ENCODE measurements at regions not wholly inside any gene's neighbourhood (a gene's known extent, or its start where the extent isn't known, plus 50 kb on each side); places are given as distances from the start of the nearest gene placed in this dataset.

GRCh38 chr13:99798756-99799155, 172.8 kb downstream of the ZIC5 start:
- H3K9me3 ChIP-seq (ENCODE audit: control insufficient read depth, low read length, poor library complexity, severe bottlenecking): no peaks in the 10 kb centered on the region
- no peak overlapping the region for H3K27ac Mint-ChIP-seq
- no peaks in the 10 kb centered on the region for H3K4me1 Mint-ChIP-seq
- H3K36me3 Mint-ChIP-seq (ENCODE audit: low read depth): peaks cover 3% of the 10 kb centered on the region
- H3K4me3 Mint-ChIP-seq: no peak overlapping the region
- H3K27me3 Mint-ChIP-seq: no peaks in the 10 kb centered on the region
- DNase-seq (no peak), ATAC-seq (no peak)

- H3K4me1 Mint-ChIP-seq: no peaks in the 10 kb centered on the region
- H3K27ac Mint-ChIP-seq: no peak overlapping the region
- ATAC-seq: no peak
- no peak overlapping the region for H3K4me3 Mint-ChIP-seq
- peaks cover under 1% of the 10 kb centered on the region for H3K36me3 Mint-ChIP-seq (ENCODE audit: low read depth)
- H3K27me3 Mint-ChIP-seq: no peaks in the 10 kb centered on the region
- DNase-seq: no peak
- no peaks in the 10 kb centered on the region for H3K9me3 ChIP-seq (ENCODE audit: control insufficient read depth, low read length, poor library complexity, severe bottlenecking)
These were observed 173.9 kb downstream of the ZIC5 start for GRCh38 chr13:99797691-99798090.

- no peaks in the 10 kb centered on the region for H3K4me1 Mint-ChIP-seq
- ATAC-seq: no peak
- H3K9me3 ChIP-seq (ENCODE audit: control insufficient read depth, low read length, poor library complexity, severe bottlenecking): no peaks in the 10 kb centered on the region
- H3K27ac Mint-ChIP-seq: no peak overlapping the region
- no peak overlapping the region for H3K4me3 Mint-ChIP-seq
- H3K36me3 Mint-ChIP-seq (ENCODE audit: low read depth): no peaks in the 10 kb centered on the region
- DNase-seq: no peak
- no peaks in the 10 kb centered on the region for H3K27me3 Mint-ChIP-seq
These were observed 175.3 kb downstream of the ZIC5 start for GRCh38 chr13:99796175-99796819.

GRCh38 chr13:99792079-99792921, 179.3 kb downstream of the ZIC5 start:
- H3K27ac Mint-ChIP-seq: no peak overlapping the region
- no peaks in the 10 kb centered on the region for H3K4me1 Mint-ChIP-seq
- DNase-seq: no peak
- ATAC-seq: no peak
- no peak overlapping the region for H3K4me3 Mint-ChIP-seq
- H3K27me3 Mint-ChIP-seq: no peaks in the 10 kb centered on the region
- H3K9me3 ChIP-seq (ENCODE audit: control insufficient read depth, low read length, poor library complexity, severe bottlenecking): no peaks in the 10 kb centered on the region
- peaks cover 3% of the 10 kb centered on the region for H3K36me3 Mint-ChIP-seq (ENCODE audit: low read depth)

GRCh38 chr13:99782669-99783068, 188.9 kb downstream of the ZIC5 start:
- DNase-seq: no peak
- no peak for ATAC-seq
- Mint-ChIP-seq H3K4me3 (no peak overlapping the region), H3K27ac (no peak overlapping the region), H3K27me3 (no peaks in the 10 kb centered on the region), H3K4me1 (no peaks in the 10 kb centered on the region), H3K36me3 (ENCODE audit: low read depth) (peaks cover 3% of the 10 kb centered on the region)
- H3K9me3 ChIP-seq (ENCODE audit: control insufficient read depth, low read length, poor library complexity, severe bottlenecking): no peaks in the 10 kb centered on the region

GRCh38 chr13:99778500-99778899, 193.1 kb downstream of the ZIC5 start:
- no peak overlapping the region for H3K27ac Mint-ChIP-seq
- H3K4me3 Mint-ChIP-seq: no peak overlapping the region
- peaks cover 3% of the 10 kb centered on the region for H3K36me3 Mint-ChIP-seq (ENCODE audit: low read depth)
- H3K4me1 Mint-ChIP-seq: no peaks in the 10 kb centered on the region
- DNase-seq (no peak), ATAC-seq (no peak)
- no peaks in the 10 kb centered on the region for H3K27me3 Mint-ChIP-seq
- no peaks in the 10 kb centered on the region for H3K9me3 ChIP-seq (ENCODE audit: control insufficient read depth, low read length, poor library complexity, severe bottlenecking)

GRCh38 chr13:99777873-99778272, 193.7 kb downstream of the ZIC5 start:
- no peaks in the 10 kb centered on the region for H3K4me1 Mint-ChIP-seq
- H3K27me3 Mint-ChIP-seq: no peaks in the 10 kb centered on the region
- ATAC-seq (no peak), DNase-seq (no peak)
- H3K9me3 ChIP-seq (ENCODE audit: control insufficient read depth, low read length, poor library complexity, severe bottlenecking): no peaks in the 10 kb centered on the region
- H3K27ac Mint-ChIP-seq: peak overlapping the region; percentile 8
- H3K4me3 Mint-ChIP-seq: no peak overlapping the region
- H3K36me3 Mint-ChIP-seq (ENCODE audit: low read depth): peaks cover 3% of the 10 kb centered on the region

- DNase-seq (no peak), ATAC-seq (no peak)
- no peaks in the 10 kb centered on the region for H3K36me3 Mint-ChIP-seq (ENCODE audit: low read depth)
- no peak overlapping the region for H3K27ac Mint-ChIP-seq
- H3K27me3 Mint-ChIP-seq: no peaks in the 10 kb centered on the region
- H3K4me3 Mint-ChIP-seq: no peak overlapping the region
- H3K4me1 Mint-ChIP-seq: no peaks in the 10 kb centered on the region
- no peaks in the 10 kb centered on the region for H3K9me3 ChIP-seq (ENCODE audit: control insufficient read depth, low read length, poor library complexity, severe bottlenecking)
These were observed 196.9 kb downstream of the ZIC5 start for GRCh38 chr13:99774644-99775043.

- H3K27me3 Mint-ChIP-seq: no peaks in the 10 kb centered on the region
- no peak for DNase-seq
- peaks cover 11% of the 10 kb centered on the region for H3K9me3 ChIP-seq (ENCODE audit: control insufficient read depth, low read length, poor library complexity, severe bottlenecking)
- ATAC-seq: no peak
- no peaks in the 10 kb centered on the region for H3K36me3 Mint-ChIP-seq (ENCODE audit: low read depth)
- no peak overlapping the region for H3K27ac Mint-ChIP-seq
- no peaks in the 10 kb centered on the region for H3K4me1 Mint-ChIP-seq
- no peak overlapping the region for H3K4me3 Mint-ChIP-seq
These were observed 202.6 kb downstream of the ZIC5 start for GRCh38 chr13:99768986-99769385.

GRCh38 chr13:99766641-99767045, 204.9 kb downstream of the ZIC5 start:
- ATAC-seq: no peak
- DNase-seq: no peak
- Mint-ChIP-seq H3K27me3 (no peaks in the 10 kb centered on the region), H3K4me1 (no peaks in the 10 kb centered on the region), H3K27ac (no peak overlapping the region), H3K36me3 (ENCODE audit: low read depth) (no peaks in the 10 kb centered on the region), H3K4me3 (no peak overlapping the region)
- H3K9me3 ChIP-seq (ENCODE audit: control insufficient read depth, low read length, poor library complexity, severe bottlenecking): peaks cover 11% of the 10 kb centered on the region

- DNase-seq (no peak), ATAC-seq (no peak)
- Mint-ChIP-seq H3K4me3 (no peak overlapping the region), H3K27ac (no peak overlapping the region), H3K36me3 (ENCODE audit: low read depth) (no peaks in the 10 kb centered on the region), H3K27me3 (no peaks in the 10 kb centered on the region), H3K4me1 (no peaks in the 10 kb centered on the region)
- peaks cover 11% of the 10 kb centered on the region for H3K9me3 ChIP-seq (ENCODE audit: control insufficient read depth, low read length, poor library complexity, severe bottlenecking)
These were observed 205.7 kb downstream of the ZIC5 start for GRCh38 chr13:99765869-99766268.

- DNase-seq (no peak), ATAC-seq (no peak)
- H3K4me1 Mint-ChIP-seq: no peaks in the 10 kb centered on the region
- H3K27me3 Mint-ChIP-seq: no peaks in the 10 kb centered on the region
- H3K36me3 Mint-ChIP-seq (ENCODE audit: low read depth): no peaks in the 10 kb centered on the region
- H3K4me3 Mint-ChIP-seq: no peak overlapping the region
- H3K9me3 ChIP-seq (ENCODE audit: control insufficient read depth, low read length, poor library complexity, severe bottlenecking): peaks cover 8% of the 10 kb centered on the region
- H3K27ac Mint-ChIP-seq: no peak overlapping the region
These were observed 211.1 kb downstream of the ZIC5 start for GRCh38 chr13:99760456-99760855.

GRCh38 chr13:99759163-99759552, 212.4 kb downstream of the ZIC5 start:
- Mint-ChIP-seq H3K4me1 (no peaks in the 10 kb centered on the region), H3K4me3 (no peak overlapping the region), H3K36me3 (ENCODE audit: low read depth) (no peaks in the 10 kb centered on the region), H3K27me3 (no peaks in the 10 kb centered on the region), H3K27ac (no peak overlapping the region)
- H3K9me3 ChIP-seq (ENCODE audit: control insufficient read depth, low read length, poor library complexity, severe bottlenecking): peaks cover 5% of the 10 kb centered on the region
- no peak for DNase-seq
- ATAC-seq: no peak

All from T-helper 17 cell (primary cell).